ENCODE measurements at regions not wholly inside any gene's neighbourhood (a gene's known extent, or its start where the extent isn't known, plus 50 kb on each side); places are given as distances from the start of the nearest gene placed in this dataset.
"Not testable (repeated sequence)": the region's sequence is repeated elsewhere in the genome, so short reads cannot be mapped to it uniquely, and the experiment has no call there.

DNA sequence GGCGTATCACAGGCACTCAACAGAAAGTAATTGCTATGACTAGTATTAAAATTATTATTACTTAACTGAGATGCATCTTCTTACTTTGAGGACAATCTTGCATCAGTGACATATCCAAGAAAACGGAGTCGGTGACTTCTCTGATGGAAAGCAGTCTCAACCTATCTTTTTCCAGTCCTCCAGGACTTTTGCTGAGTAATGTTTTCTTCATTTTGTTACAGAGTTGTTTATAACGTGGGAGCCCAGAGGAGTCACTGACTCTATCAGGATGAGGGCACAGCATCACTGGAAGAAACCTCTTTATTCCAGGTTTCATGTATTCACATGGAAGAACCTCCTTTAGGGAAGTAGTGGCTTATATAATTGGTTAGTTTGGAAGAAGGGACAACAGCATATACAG lies 51.5 kb upstream of the MELK start:
- DNase-seq, result no peak

- no peak for DNase-seq
These were observed 55.6 kb upstream of the MELK start for GRCh38 chr9:36517131-36517530.

- no peak for DNase-seq
These were observed 68.5 kb upstream of the MELK start for GRCh38 chr9:36504156-36504555.

DNA sequence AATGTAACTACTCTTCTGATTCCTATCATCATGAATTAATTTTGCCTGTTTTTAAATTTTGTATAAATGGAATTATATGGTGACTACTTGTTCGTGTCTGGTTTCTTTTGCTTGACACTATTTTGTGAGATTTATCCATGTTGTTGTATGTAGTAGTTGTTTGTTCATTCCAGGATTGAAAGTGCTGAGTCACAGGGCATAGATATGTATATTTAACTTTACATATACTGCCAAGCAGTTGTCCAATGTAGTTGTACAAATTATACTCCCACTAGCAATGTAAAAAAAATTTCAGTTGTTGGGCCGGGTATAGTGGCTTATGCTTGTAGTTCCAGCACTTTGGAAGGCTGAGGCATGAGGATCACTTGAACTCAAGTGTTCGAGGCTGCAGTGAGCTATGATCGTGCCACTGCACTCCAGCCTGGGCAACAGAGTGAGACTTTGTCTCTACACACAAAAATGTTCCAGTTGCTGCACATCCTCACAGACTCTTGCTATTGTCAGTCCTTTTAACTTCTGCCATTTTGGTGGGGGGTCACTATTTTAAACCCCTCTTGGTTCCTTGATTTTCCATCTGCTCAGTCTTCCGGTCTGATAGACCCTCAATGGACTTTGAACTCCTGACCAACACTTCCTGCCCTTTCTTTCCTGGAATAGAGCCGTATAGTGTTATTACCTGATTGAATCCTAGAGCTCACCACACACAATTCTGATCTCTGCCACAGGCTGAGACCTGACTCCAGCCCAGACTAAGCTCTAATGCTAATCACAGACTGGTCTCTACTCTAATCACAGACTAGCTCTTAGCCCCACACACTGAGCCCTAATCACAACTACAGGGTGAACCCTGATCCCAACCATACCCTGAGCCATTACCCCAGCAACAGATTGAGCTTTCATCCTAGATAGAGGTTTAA lies 69.3 kb upstream of the MELK start:
- DNase-seq, result no peak

- DNase-seq, result no peak
These were observed 71.0 kb upstream of the MELK start for GRCh38 chr9:36501727-36502126.

DNA sequence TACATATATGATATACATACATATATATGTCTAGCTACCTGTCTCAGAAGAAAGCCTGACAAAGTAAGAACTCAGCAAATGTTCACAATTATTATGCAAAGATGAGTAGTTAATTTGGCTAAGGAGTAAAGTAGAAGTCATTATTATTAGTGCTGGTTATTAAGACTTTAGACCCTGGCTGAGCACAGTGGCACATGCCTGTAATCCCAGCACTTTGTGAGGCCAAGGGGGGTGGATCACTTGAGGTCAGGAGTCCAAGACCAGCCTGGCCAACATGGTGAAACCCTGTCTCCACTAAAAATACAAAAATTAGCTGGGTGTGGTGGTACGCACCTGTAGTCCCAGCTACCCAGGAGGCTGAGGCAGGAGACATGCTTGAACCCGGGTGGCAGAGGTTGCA lies 71.8 kb upstream of the MELK start:
- not testable (repeated sequence) for DNase-seq

DNA sequence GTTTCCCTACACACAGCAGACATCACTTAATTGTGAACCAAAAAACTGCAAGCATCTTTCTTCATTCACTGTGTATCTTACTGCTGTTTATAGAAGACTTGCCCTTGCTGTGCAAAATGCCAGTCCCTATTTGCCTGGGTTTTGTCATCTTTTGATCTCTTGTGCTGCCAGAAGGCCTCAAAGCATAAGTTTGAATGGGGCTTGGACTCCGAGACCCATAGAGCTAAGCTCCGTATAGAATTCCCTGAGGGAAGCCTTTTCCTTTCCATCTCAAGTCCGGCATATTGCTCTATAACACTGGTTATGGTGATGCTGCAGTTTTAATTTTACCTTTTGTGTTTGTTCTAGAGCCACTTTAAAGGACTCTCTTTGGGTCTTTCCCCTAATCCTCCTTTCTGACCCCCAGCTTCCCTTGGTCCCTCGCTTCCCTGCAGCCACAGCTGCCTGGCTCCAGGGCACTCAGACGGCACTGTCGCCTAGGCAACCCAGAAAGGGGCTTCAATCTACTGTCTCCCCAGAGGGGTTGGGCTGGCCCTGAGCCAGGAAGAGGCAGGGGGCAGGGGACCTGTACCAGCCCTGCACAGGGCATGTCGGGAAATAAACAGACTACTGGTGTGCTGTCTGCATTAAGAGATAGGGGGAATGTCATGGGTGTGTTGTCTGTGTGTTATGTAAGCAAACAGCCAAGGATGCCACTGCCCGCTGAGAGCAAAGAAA lies 73.4 kb upstream of the MELK start:
- peak; percentile 81 for DNase-seq

- DNase-seq, result not testable (repeated sequence)
These were observed 79.1 kb upstream of the MELK start for GRCh38 chr9:36493564-36493963.

- no peak for DNase-seq
These were observed 79.8 kb upstream of the MELK start for GRCh38 chr9:36492865-36493264.

GRCh38 chr9:36489453-36489852 lies 83.2 kb upstream of the MELK start:
- DNase-seq, result no peak

- DNase-seq, result no peak
These were observed 84.3 kb upstream of the MELK start for GRCh38 chr9:36488389-36488756.

- DNase-seq, result peak; percentile 65
These were observed 85.0 kb upstream of the MELK start for GRCh38 chr9:36487482-36488388.

DNA sequence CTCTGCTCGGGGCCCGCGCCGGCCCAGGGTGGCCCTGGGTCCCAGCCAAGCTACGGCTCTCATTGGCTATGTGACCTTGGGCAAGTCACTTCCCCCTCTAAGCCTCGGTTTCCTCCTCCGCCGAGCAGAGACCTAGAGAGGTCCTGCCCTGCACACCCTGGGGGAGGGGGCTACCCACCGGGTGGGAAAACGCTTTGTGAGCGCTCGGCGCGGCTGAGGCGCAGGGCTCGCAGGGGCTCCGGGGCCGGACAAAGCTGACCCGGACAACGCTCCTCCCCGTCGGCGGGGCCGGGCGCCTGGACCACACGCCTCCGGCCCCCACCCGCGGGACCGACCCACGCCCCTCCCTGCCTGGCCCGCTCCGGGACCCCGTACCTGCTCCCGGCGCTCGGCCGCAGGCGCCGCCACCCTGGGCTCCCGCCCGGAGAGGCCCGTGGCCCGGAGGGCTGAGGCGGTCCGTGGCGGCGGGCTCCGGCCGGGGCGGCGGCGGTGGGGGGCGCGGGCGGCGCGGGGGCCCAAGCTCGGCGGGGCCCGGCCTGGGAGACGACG lies 85.7 kb upstream of the MELK start:
- DNase-seq, result no peak

DNA sequence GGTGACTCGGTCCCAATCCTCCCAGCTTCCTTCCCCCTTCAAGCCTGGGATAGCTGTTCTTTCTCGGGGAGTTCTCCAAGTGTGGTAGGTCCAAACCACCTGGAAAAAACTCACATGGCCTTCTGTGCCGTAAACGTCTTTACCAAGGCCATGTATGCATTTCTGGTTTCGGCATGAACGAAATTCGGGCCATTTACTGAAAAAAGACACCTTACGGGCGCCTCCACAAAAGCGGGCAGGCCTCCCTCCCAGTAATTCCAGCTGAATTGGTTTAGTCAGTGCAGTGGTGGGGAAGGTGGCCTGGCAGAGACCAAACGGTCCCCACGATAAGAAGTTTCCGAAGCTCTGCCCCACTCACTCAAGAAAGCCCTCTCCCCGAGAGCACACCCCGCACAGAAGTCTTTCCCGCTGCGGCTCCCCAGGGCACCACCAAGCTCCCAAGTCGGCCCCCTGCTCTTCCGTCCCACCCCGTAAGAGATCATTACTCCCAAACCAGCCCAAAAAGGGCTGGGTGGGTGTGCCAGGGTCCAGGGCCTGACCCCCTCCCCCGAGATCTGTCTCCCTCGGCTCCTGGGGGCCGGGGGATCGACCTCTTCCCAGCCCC lies 86.3 kb upstream of the MELK start:
- DNase-seq, result no peak

GRCh38 chr9:36485647-36486328 lies 85.7 kb upstream of the RNF38 start:
- no peak for DNase-seq

- no peak for DNase-seq
These were observed 84.1 kb upstream of the RNF38 start for GRCh38 chr9:36484124-36484523.

GRCh38 chr9:36479101-36479500 lies 79.0 kb upstream of the RNF38 start:
- peak; percentile 14 for DNase-seq

- no peak for DNase-seq
These were observed 71.3 kb upstream of the RNF38 start for GRCh38 chr9:36471359-36471758.

DNA sequence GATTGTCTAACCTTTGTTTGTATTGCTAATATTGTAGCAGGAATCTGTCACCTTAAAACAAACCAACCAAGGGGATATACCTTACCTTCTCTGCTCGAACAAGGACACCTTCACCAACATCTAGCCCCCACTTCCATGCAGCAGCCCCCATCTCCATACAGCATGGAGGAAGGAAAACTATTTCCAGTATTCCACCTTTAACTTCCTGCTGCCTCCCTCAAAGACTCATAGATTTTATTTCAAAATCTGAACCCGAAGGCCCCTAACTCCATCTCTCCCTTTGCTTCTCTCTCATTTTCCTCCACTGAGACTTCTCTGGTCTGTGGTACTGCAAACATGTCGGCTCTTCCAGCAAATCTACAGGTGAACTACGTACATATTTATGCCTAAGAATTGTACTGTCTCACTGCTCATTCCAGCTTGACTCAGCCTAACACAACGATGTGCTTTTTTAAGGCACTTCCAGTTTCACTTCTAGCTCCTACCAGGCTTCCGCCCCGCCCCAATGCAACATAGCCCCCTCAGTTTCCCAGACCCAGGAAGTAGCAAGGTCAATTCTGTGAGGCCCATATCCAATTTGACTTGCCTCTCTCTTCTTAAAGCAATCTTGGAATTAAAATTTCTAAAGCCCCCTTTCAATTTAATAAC lies 70.7 kb upstream of the RNF38 start:
- no peak for DNase-seq

GRCh38 chr9:36463467-36463866 lies 63.4 kb upstream of the RNF38 start:
- DNase-seq, result no peak

GRCh38 chr9:36462245-36462644 lies 62.2 kb upstream of the RNF38 start:
- DNase-seq, result no peak
